ENCODE measurements at regions not wholly inside any gene's neighbourhood (a gene's known extent, or its start where the extent isn't known, plus 50 kb on each side); places are given as distances from the start of the nearest gene placed in this dataset.

DNA sequence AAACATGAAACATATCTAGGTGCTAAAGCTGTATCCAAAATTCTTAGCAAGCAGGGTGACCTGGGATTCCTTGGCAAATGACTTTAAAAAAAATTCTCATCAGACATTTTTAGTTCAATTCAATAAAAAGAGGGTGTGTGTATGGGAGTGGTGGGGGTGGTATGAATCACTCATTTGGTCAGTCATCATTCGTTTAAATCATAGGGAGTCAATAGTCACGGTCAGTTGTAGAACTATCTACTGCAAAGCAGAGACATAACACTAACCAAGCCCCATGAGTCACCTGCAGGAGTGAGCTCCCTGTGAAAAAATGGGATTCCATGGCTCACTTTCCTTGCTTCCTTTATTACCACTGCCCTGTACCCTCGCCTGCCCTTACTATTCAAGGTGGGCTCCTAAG, 380.6 kb upstream of the TCF4 start:
- TF ChIP-seq, protein P1, sequence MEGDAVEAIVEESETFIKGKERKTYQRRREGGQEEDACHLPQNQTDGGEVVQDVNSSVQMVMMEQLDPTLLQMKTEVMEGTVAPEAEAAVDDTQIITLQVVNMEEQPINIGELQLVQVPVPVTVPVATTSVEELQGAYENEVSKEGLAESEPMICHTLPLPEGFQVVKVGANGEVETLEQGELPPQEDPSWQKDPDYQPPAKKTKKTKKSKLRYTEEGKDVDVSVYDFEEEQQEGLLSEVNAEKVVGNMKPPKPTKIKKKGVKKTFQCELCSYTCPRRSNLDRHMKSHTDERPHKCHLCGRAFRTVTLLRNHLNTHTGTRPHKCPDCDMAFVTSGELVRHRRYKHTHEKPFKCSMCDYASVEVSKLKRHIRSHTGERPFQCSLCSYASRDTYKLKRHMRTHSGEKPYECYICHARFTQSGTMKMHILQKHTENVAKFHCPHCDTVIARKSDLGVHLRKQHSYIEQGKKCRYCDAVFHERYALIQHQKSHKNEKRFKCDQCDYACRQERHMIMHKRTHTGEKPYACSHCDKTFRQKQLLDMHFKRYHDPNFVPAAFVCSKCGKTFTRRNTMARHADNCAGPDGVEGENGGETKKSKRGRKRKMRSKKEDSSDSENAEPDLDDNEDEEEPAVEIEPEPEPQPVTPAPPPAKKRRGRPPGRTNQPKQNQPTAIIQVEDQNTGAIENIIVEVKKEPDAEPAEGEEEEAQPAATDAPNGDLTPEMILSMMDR (IDR thresholded peaks at IDR 0.05) = no peak
- TF ChIP-seq POLR2A (IDR thresholded peaks at IDR 0.05) = no peak
